ENCODE measurements at regions not wholly inside any gene's neighbourhood (a gene's known extent, or its start where the extent isn't known, plus 50 kb on each side); places are given as distances from the start of the nearest gene placed in this dataset.

DNA sequence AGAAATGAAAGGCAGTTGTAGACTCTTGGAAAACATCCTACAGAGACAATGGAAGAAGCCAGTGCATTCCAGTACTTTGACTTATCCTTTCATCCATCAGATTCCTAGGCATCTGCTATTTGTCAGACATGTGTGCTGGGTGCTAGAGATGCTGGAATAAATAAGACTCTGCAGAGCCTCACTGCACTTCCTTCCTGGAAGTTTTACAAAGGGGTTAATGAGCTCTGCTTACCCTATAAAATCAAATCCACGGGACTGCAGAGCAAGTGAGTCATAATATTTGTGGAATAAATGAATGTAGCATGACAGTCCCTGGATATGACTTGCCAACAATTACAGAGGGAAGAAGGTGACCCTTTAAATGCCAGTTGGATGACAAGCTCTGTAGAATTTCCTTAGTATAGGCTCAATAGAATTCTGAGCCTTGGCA is 52.7 kb upstream of the NPAS2 start:
- Mint-ChIP-seq H3K4me1 (ENCODE audit: low read depth) (peaks cover 22% of the 10 kb centered on the region), H3K27me3 (ENCODE audit: low read depth) (no peaks in the 10 kb centered on the region), H3K36me3 (ENCODE audit: low read depth) (no peaks in the 10 kb centered on the region), H3K9me3 (ENCODE audit: low read depth) (no peaks in the 10 kb centered on the region), H3K4me3 (ENCODE audit: unreplicated experiment) (no peak overlapping the region), H3K27ac (ENCODE audit: unreplicated experiment) (peak overlapping the region; percentile 78)
- no peak for DNase-seq (ENCODE audit: low spot score)
- TF ChIP-seq, protein P1, sequence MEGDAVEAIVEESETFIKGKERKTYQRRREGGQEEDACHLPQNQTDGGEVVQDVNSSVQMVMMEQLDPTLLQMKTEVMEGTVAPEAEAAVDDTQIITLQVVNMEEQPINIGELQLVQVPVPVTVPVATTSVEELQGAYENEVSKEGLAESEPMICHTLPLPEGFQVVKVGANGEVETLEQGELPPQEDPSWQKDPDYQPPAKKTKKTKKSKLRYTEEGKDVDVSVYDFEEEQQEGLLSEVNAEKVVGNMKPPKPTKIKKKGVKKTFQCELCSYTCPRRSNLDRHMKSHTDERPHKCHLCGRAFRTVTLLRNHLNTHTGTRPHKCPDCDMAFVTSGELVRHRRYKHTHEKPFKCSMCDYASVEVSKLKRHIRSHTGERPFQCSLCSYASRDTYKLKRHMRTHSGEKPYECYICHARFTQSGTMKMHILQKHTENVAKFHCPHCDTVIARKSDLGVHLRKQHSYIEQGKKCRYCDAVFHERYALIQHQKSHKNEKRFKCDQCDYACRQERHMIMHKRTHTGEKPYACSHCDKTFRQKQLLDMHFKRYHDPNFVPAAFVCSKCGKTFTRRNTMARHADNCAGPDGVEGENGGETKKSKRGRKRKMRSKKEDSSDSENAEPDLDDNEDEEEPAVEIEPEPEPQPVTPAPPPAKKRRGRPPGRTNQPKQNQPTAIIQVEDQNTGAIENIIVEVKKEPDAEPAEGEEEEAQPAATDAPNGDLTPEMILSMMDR (IDR thresholded peaks at IDR 0.05) = no peak

DNA sequence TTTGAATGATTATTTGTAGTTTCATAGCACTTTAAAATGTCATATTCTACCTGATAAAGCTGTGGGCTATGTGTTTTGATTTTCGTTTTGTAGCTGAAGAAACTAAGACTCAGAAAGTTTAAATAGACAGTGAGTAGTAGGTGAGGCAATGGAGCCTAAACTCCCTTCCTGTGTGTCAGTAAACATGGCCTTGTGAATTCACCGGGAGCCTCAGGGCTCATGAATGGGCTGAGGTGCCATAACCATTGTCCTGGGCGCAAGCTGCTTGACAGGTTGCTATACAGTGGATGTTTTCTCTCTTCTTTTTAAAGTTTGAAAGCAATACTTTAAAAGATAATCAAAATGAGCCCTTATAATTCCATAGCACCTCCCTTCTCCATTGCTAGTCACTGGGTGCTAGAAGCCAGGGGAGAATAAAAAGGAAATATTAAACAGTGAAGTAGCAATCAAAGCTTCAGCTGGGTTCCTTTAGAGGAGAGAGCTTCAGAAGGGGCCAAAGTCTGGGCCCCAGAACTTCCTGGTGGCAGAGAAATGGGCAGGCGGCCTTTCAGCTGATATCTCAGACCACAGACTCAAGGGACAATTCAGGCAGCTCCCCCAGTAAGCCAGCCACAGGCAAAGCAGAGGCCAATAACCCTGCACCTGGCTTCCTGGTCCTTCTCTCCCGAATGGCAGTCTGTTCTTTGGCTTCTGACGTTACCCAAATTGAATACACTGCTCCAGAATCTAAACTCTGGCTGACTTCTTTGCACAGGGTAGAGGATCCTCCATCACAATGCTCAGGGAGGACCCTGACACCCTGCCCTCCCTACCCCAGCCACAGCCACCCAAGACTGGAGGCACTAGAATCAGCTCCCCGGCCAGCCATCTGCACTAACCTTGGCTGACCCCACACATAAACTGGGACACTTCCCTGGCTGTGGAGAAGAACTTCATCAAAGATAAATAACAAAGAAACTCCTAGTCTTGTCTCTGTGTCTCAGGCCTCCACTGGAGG is 51.8 kb upstream of the NPAS2 start:
- peaks cover 22% of the 10 kb centered on the region for H3K4me1 Mint-ChIP-seq (ENCODE audit: low read depth)
- H3K9me3 Mint-ChIP-seq (ENCODE audit: low read depth) = no peaks in the 10 kb centered on the region
- no peak overlapping the region for H3K4me3 Mint-ChIP-seq (ENCODE audit: unreplicated experiment)
- DNase-seq (ENCODE audit: low spot score) = no peak
- TF ChIP-seq, protein P1 (IDR thresholded peaks at IDR 0.05) = no peak
- H3K36me3 Mint-ChIP-seq (ENCODE audit: low read depth) = no peaks in the 10 kb centered on the region
- no peaks in the 10 kb centered on the region for H3K27me3 Mint-ChIP-seq (ENCODE audit: low read depth)
- peak overlapping the region; percentile 58 for H3K27ac Mint-ChIP-seq (ENCODE audit: unreplicated experiment)
